Sigmoid colon (tissue), 4 donors: ENCODE measurements at regions not wholly inside any gene's neighbourhood (a gene's known extent, or its start where the extent isn't known, plus 50 kb on each side); places are given as distances from the start of the nearest gene placed in this dataset.

Source experiments
- CTCF ChIP-seq, 4 experiments: fragments of 450-650 bp in 3 of 4; fragments of 200-600 bp in 1 of 4; IDR thresholded peaks; one replicate each; pipeline ENCODE4 v1.5.1; 2016 to 2019; ENCODE audit warnings: antibody characterized with exemption in 4 of 4, mild to moderate bottlenecking in 3 of 4, moderate library complexity in 2 of 4
- EP300 ChIP-seq, 4 donors: sonication (generic); formaldehyde crosslinking; IDR thresholded peaks; one replicate each; pipeline ENCODE4 v1.6.1; 2017; ENCODE audit warnings: antibody characterized with exemption in 4 of 4
- POLR2A ChIP-seq, 2 donors: fragments of 450-650 bp; IDR thresholded peaks; one replicate each; pipeline ENCODE4 v1.6.1; 2016; ENCODE audit warnings: antibody characterized with exemption in 2 of 2, mild to moderate bottlenecking in 2 of 2, moderate library complexity in 2 of 2
- POLR2AphosphoS5 ChIP-seq, 4 donors: sonication (generic); formaldehyde crosslinking; IDR thresholded peaks; one replicate each; pipeline ENCODE4 v1.6.1; 2017; ENCODE audit warnings: antibody characterized with exemption in 4 of 4

GRCh38 chr4:108370291-108371141 is 201.8 kb upstream of the LEF1 start:
- TF ChIP-seq CTCF (IDR thresholded peaks at IDR 0.05): no peak
- no peak for TF ChIP-seq POLR2A (IDR thresholded peaks at IDR 0.05)
- TF ChIP-seq EP300 (IDR thresholded peaks at IDR 0.05): no peak
- TF ChIP-seq POLR2AphosphoS5 (IDR thresholded peaks at IDR 0.05): no peak
